ENCODE measurements at regions not wholly inside any gene's neighbourhood (a gene's known extent, or its start where the extent isn't known, plus 50 kb on each side); places are given as distances from the start of the nearest gene placed in this dataset.

GRCh38 chr5:40354171-40354570, 325.5 kb upstream of the PTGER4 start:
- TF ChIP-seq, protein P1, sequence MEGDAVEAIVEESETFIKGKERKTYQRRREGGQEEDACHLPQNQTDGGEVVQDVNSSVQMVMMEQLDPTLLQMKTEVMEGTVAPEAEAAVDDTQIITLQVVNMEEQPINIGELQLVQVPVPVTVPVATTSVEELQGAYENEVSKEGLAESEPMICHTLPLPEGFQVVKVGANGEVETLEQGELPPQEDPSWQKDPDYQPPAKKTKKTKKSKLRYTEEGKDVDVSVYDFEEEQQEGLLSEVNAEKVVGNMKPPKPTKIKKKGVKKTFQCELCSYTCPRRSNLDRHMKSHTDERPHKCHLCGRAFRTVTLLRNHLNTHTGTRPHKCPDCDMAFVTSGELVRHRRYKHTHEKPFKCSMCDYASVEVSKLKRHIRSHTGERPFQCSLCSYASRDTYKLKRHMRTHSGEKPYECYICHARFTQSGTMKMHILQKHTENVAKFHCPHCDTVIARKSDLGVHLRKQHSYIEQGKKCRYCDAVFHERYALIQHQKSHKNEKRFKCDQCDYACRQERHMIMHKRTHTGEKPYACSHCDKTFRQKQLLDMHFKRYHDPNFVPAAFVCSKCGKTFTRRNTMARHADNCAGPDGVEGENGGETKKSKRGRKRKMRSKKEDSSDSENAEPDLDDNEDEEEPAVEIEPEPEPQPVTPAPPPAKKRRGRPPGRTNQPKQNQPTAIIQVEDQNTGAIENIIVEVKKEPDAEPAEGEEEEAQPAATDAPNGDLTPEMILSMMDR (IDR thresholded peaks at IDR 0.05) = no peak
- TF ChIP-seq POLR2A (IDR thresholded peaks at IDR 0.05) = no peak
